ENCODE measurements at regions not wholly inside any gene's neighbourhood (a gene's known extent, or its start where the extent isn't known, plus 50 kb on each side); places are given as distances from the start of the nearest gene placed in this dataset.

- FAIRE-seq = no peak
Measured at GRCh38 chr12:19741132-19741489, 301.8 kb downstream of the AEBP2 start.

GRCh38 chr12:19744705-19745218 lies 305.5 kb downstream of the AEBP2 start:
- DNase-seq (ENCODE audit: low read depth) = peak; percentile 37
- no peak for TF ChIP-seq CTCF (IDR thresholded peaks at IDR 0.05; ENCODE audit: insufficient read depth, low read length, severe bottlenecking)
- Histone ChIP-seq H3K4me3 (ENCODE audit: low read depth, low read length) (no peak overlapping the region), H3K27me3 (ENCODE audit: control insufficient read depth, insufficient read depth, low read length) (no peaks in the 10 kb centered on the region), H3K36me3 (ENCODE audit: control insufficient read depth, insufficient read depth, low read length) (no peaks in the 10 kb centered on the region)
- FAIRE-seq = no peak

More at GRCh38 chr12:19741132-19741489, 301.8 kb downstream of the AEBP2 start:
- no peak for TF ChIP-seq CTCF (IDR thresholded peaks at IDR 0.05; ENCODE audit: insufficient read depth, low read length, severe bottlenecking)
- Histone ChIP-seq H3K27me3 (ENCODE audit: control insufficient read depth, insufficient read depth, low read length) (no peaks in the 10 kb centered on the region), H3K36me3 (ENCODE audit: control insufficient read depth, insufficient read depth, low read length) (no peaks in the 10 kb centered on the region), H3K4me3 (ENCODE audit: low read depth, low read length) (no peak overlapping the region)
- no peak for DNase-seq (ENCODE audit: low read depth)

GRCh38 chr12:19746471-19746870 lies 307.2 kb downstream of the AEBP2 start:
- TF ChIP-seq CTCF (IDR thresholded peaks at IDR 0.05; ENCODE audit: insufficient read depth, low read length, severe bottlenecking) = no peak
- Histone ChIP-seq H3K36me3 (ENCODE audit: control insufficient read depth, insufficient read depth, low read length) (no peaks in the 10 kb centered on the region), H3K4me3 (ENCODE audit: low read depth, low read length) (no peak overlapping the region), H3K27me3 (ENCODE audit: control insufficient read depth, insufficient read depth, low read length) (no peaks in the 10 kb centered on the region)
- no peak for FAIRE-seq
- DNase-seq (ENCODE audit: low read depth) = no peak

GRCh38 chr12:19749906-19750574 lies 310.7 kb downstream of the AEBP2 start:
- DNase-seq (ENCODE audit: low read depth) = no peak
- no peak for FAIRE-seq
- no peak for TF ChIP-seq CTCF (IDR thresholded peaks at IDR 0.05; ENCODE audit: insufficient read depth, low read length, severe bottlenecking)
- Histone ChIP-seq H3K4me3 (ENCODE audit: low read depth, low read length) (no peak overlapping the region), H3K36me3 (ENCODE audit: control insufficient read depth, insufficient read depth, low read length) (no peaks in the 10 kb centered on the region), H3K27me3 (ENCODE audit: control insufficient read depth, insufficient read depth, low read length) (no peaks in the 10 kb centered on the region)

GRCh38 chr12:19751078-19751477 lies 311.8 kb downstream of the AEBP2 start:
- DNase-seq (ENCODE audit: low read depth) (no peak), FAIRE-seq (no peak)
- Histone ChIP-seq H3K36me3 (ENCODE audit: control insufficient read depth, insufficient read depth, low read length) (no peaks in the 10 kb centered on the region), H3K4me3 (ENCODE audit: low read depth, low read length) (no peak overlapping the region), H3K27me3 (ENCODE audit: control insufficient read depth, insufficient read depth, low read length) (no peaks in the 10 kb centered on the region)
- TF ChIP-seq CTCF (IDR thresholded peaks at IDR 0.05; ENCODE audit: insufficient read depth, low read length, severe bottlenecking) = no peak

- no peak for TF ChIP-seq CTCF (IDR thresholded peaks at IDR 0.05; ENCODE audit: insufficient read depth, low read length, severe bottlenecking)
- no peaks in the 10 kb centered on the region for H3K27me3 ChIP-seq (ENCODE audit: control insufficient read depth, insufficient read depth, low read length)
- FAIRE-seq (no peak), DNase-seq (ENCODE audit: low read depth) (peak; percentile 17)
- H3K4me3 ChIP-seq (ENCODE audit: low read depth, low read length) = no peak overlapping the region
- no peaks in the 10 kb centered on the region for H3K36me3 ChIP-seq (ENCODE audit: control insufficient read depth, insufficient read depth, low read length)
Measured at GRCh38 chr12:19752712-19753111, 313.4 kb downstream of the AEBP2 start.

All from bronchial epithelial cell (primary cell).